ENCODE measurements at regions not wholly inside any gene's neighbourhood (a gene's known extent, or its start where the extent isn't known, plus 50 kb on each side); places are given as distances from the start of the nearest gene placed in this dataset.

DNA sequence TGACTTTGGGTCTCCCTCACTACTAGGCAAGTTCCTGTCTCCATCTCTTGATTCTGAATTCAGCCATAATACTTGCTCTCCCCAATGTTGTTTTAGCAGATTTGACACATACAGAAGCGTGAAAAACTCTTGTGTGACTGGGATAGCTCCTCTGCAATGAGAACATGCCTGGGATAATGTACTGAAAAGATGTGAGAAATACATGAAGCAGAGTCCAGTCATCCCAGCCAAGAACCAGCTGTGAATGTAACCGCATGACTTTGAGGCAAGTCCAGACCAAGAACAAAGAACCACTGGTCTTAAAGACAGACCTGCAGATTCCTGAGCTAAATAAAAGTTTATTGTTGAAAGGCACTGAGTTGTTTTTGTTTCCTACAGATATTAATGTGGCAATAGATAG is 135.0 kb downstream of the NMUR2 start:
- DNase-seq (ENCODE audit: low read depth): no peak

DNA sequence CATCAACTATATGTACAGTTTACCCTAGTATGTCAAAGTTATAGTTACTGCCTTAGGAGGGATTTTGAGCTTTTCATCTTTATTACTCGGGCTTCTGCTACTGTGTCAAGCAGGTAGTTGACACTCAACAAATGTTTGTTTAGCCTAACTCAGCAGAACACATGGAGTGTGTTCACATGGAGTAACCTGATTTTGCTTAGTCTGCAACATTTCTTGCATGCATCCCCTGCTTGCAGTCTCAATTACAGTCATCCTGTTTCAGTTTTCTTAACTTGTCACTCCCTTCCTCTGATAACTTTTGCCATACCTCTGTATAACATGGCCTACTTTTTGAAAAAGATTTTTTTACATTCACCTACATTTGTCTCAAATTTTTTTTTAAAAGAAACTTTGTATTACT is 135.5 kb downstream of the NMUR2 start:
- no peak for DNase-seq (ENCODE audit: low read depth)

GRCh38 chr5:152264645-152265254 is 140.3 kb downstream of the NMUR2 start:
- DNase-seq (ENCODE audit: low read depth): no peak

DNA sequence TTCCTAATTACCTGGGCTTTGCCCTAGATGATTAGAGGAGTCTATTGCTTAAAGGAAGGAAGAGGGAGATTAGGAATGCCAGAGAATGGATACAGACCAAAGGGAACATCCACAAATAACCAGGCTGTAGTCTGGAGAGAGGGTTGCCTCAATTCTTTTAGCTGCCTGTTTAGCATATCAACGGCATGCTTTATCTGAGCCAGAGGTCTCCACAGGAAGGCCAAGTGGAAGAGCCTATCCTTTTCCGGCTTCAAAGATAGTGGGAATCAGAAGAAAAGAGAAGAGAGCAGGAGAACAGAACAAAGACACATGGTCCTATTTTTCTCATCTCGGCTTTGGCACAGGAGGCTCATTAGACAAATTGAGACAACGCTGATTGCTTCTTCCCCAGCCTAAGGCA is 142.4 kb downstream of the NMUR2 start:
- no peak for DNase-seq (ENCODE audit: low read depth)

GRCh38 chr5:152260940-152261339 is 144.1 kb downstream of the NMUR2 start:
- no peak for DNase-seq (ENCODE audit: low read depth)

GRCh38 chr5:152259702-152260101 is 145.4 kb downstream of the NMUR2 start:
- DNase-seq (ENCODE audit: low read depth): no peak

GRCh38 chr5:152256580-152256979 is 148.5 kb downstream of the NMUR2 start:
- DNase-seq (ENCODE audit: low read depth): no peak

- DNase-seq (ENCODE audit: low read depth): no peak
Observed at GRCh38 chr5:152255411-152255810, 149.7 kb downstream of the NMUR2 start.

DNA sequence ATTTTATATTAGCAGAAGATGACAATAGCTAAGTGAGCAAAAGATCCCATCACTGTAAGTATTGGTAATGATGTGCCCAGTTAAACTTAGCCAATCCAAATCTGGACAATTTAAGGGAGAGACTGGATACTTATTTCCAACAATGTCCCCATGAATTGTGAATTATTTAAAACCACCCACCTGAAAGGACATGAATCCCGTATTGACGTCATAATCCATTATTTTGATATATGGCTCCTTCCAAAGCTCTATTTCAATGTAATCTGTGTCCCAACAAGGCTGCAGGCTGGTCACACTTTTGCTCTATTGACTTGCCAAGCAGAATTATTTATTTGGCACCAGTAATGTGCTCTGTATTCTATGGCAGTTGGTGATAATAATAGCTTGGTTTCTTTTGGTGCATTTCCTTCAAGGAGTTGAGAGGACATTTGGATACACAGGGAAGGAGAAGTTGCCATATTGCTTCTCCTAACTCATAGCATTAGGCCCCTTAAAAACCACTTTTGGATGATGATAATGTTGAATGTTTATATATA is 157.2 kb downstream of the NMUR2 start:
- no peak for DNase-seq (ENCODE audit: low read depth)

DNA sequence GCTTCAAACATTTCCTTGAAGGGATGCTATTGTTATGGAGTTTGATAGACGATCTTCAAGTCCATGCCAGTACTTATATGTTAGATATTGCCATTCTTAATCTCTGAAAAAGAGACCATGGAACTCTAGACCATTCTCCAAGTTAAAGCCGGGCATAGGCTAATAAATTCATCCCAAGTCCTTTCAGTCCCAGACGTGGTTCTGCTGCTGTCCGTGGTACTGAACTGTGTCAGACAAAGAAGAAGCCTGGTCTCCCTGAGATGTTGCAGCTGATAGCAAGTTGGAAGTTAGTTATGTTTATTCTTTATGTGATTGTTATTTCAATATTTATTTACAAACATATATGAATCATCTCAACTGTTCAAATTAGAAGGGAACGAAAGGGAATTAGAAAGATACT is 158.7 kb downstream of the NMUR2 start:
- DNase-seq (ENCODE audit: low read depth): no peak

- DNase-seq (ENCODE audit: low read depth): no peak
Observed at GRCh38 chr5:152237531-152237930, 167.5 kb downstream of the NMUR2 start.

DNA sequence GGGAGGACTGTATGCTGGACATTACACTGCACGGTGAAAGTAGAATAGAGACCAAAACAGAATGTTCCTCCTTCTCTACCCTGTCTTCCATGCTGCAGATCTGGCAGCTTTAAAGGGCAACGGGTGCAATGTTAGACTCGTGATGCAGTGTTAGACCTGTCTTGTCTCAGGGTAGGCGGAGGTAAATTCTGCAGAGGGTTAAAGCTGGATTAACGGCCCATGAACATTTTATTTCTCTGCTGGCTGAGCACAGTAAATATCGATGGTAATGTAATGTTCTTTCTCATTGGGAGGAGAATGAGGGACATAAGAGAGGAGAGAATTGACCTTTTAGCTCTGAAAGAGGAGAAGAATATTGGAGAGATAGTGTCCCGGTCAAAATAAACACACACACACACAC is 178.9 kb downstream of the NMUR2 start:
- DNase-seq (ENCODE audit: low read depth): no peak

GRCh38 chr5:152221721-152222629 is 183.1 kb downstream of the NMUR2 start:
- no peak for DNase-seq (ENCODE audit: low read depth)

DNA sequence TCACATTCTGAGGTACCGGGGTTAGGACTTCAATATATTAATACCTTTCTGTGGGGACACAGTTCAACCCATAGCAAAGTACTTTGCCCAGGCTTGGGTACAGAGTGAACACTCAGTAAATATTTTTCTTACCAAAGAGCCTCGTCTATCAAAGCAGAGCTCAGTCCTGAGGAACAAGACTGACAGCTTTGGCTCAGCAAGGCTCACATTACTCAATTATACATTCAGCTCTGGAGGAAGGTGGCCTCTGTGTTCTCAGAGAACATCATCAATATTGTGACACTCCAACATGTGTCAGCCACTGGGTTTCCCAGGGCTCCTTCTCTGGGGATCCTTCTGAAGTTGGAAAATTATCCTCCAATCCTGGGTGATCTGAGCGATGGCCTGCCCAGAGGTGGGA is 186.4 kb downstream of the NMUR2 start:
- no peak for DNase-seq (ENCODE audit: low read depth)

- DNase-seq (ENCODE audit: low read depth): no peak
Observed at GRCh38 chr5:152205804-152206203, 199.3 kb downstream of the NMUR2 start.

- no peak for DNase-seq (ENCODE audit: low read depth)
Observed at GRCh38 chr5:152202321-152202720, 202.8 kb downstream of the NMUR2 start.

- no peak for DNase-seq (ENCODE audit: low read depth)
Observed at GRCh38 chr5:152193391-152194107, 211.5 kb downstream of the NMUR2 start.

- DNase-seq (ENCODE audit: low read depth): no peak
Observed at GRCh38 chr5:152188251-152188650, 216.8 kb downstream of the NMUR2 start.

GRCh38 chr5:152187668-152188067 is 217.4 kb downstream of the NMUR2 start:
- DNase-seq (ENCODE audit: low read depth): no peak

- DNase-seq (ENCODE audit: low read depth): no peak
Observed at GRCh38 chr5:152185547-152186245, 219.4 kb downstream of the NMUR2 start.

- DNase-seq (ENCODE audit: low read depth): no peak
Observed at GRCh38 chr5:152184266-152184665, 220.8 kb downstream of the NMUR2 start.

DNA sequence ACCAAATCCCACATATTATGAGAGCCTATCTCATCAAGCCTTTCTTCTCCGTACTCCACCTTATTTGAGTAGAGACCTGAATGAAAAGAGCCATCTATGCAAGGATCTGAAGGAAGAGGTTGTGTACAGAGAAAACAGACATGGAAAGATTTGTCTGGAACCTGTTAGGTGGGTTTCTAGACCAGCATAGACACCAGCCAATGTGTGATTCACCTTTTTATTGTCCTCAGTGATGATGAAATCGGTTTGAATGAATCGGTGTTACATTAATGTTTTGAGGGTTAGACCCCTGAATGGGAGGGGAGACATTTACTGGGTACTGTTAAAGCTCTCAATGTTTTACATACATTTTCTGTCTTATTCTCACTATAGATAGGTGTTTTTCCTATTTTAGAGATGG is 223.6 kb downstream of the NMUR2 start:
- DNase-seq (ENCODE audit: low read depth): no peak

All from stimulated activated CD8-positive, alpha-beta memory T cell treated with anti-CD3 and anti-CD28 coated beads, Interleukin-7, amount 100 ng/mL, for 24 hours (primary cell).